ENCODE measurements at regions not wholly inside any gene's neighbourhood (a gene's known extent, or its start where the extent isn't known, plus 50 kb on each side); places are given as distances from the start of the nearest gene placed in this dataset.
"Not testable (repeated sequence)": the region's sequence is repeated elsewhere in the genome, so short reads cannot be mapped to it uniquely, and the experiment has no call there.

- CTCF ChIA-PET = no interaction called here
- Mint-ChIP-seq H3K27ac (no peak overlapping the region), H3K27me3 (ENCODE audit: low read depth) (peaks cover 7% of the 10 kb centered on the region), H3K36me3 (ENCODE audit: low read depth) (no peaks in the 10 kb centered on the region), H3K4me1 (ENCODE audit: low read depth) (no peaks in the 10 kb centered on the region), H3K9me3 (no peaks in the 10 kb centered on the region), H3K4me3 (no peak overlapping the region)
- intact Hi-C loops (cut with micrococcal nuclease) = no loop called here
- no peak for DNase-seq
Measured at GRCh38 chr7:94706996-94707740, 51.2 kb upstream of the SGCE start.

DNA sequence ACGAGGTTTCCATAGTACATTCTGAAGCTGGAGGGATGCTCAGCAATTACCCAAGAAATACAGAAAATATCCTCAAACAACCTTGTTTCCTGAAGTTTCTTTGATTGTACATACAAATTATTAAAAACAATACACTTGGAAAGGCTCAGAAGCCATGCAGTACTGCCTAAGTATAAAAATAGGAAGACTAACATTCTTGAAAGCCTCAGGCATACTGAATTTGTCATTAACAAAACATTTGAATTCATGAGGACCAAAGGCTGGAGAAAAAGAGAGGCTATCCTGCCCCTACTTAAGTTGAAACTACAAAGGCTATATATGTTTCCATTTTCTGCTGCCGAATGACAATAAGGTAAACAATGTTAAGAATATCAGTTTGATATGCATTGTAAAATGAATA lies 54.3 kb upstream of the SGCE start:
- H3K27ac Mint-ChIP-seq = no peak overlapping the region
- CTCF ChIA-PET = no interaction called here
- no peak overlapping the region for H3K4me3 Mint-ChIP-seq
- H3K9me3 Mint-ChIP-seq = no peaks in the 10 kb centered on the region
- intact Hi-C loops (cut with micrococcal nuclease) = no loop called here
- peaks cover 4% of the 10 kb centered on the region for H3K27me3 Mint-ChIP-seq (ENCODE audit: low read depth)
- no peaks in the 10 kb centered on the region for H3K4me1 Mint-ChIP-seq (ENCODE audit: low read depth)
- DNase-seq = no peak
- H3K36me3 Mint-ChIP-seq (ENCODE audit: low read depth) = no peaks in the 10 kb centered on the region

DNA sequence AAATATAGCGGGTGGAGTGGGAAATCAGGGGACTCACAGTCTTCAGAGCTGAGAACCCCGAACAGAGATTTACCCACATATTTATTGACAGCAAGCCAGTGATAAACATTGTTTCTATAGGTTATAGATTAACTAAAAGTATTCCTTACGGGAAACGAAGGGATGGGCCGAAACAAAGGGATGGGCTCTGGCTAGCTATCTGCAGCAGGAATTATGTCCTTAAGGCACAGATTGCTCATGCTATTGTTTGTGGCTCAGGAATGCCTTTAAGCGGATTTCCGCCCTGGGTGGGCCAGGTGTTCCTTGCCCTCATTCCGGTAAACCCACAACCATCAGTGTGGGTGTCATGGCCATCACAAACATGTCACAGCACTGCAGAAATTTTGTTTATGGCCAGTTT lies 66.4 kb upstream of the SGCE start:
- H3K9me3 Mint-ChIP-seq; intact Hi-C loops (cut with micrococcal nuclease); H3K4me3 Mint-ChIP-seq; H3K4me1 Mint-ChIP-seq (ENCODE audit: low read depth); CTCF ChIA-PET; H3K27ac Mint-ChIP-seq; H3K27me3 Mint-ChIP-seq (ENCODE audit: low read depth); H3K36me3 Mint-ChIP-seq (ENCODE audit: low read depth); DNase-seq: not testable (repeated sequence)

GRCh38 chr7:94728893-94729292 lies 73.0 kb upstream of the SGCE start:
- H3K36me3 Mint-ChIP-seq (ENCODE audit: low read depth); CTCF ChIA-PET; DNase-seq: not testable (repeated sequence)

GRCh38 chr7:94738071-94738470 lies 82.1 kb upstream of the SGCE start:
- intact Hi-C loops (cut with micrococcal nuclease) = no loop called here
- Mint-ChIP-seq H3K27me3 (ENCODE audit: low read depth) (no peaks in the 10 kb centered on the region), H3K9me3 (no peaks in the 10 kb centered on the region), H3K4me1 (ENCODE audit: low read depth) (no peaks in the 10 kb centered on the region), H3K27ac (no peak overlapping the region), H3K4me3 (no peak overlapping the region), H3K36me3 (ENCODE audit: low read depth) (no peaks in the 10 kb centered on the region)
- CTCF ChIA-PET = no interaction called here
- no peak for DNase-seq

More at GRCh38 chr7:94728893-94729292, 73.0 kb upstream of the SGCE start:
- intact Hi-C loops (cut with micrococcal nuclease); H3K4me1 Mint-ChIP-seq (ENCODE audit: low read depth); H3K9me3 Mint-ChIP-seq; H3K4me3 Mint-ChIP-seq; H3K27ac Mint-ChIP-seq: not testable (repeated sequence)
- peaks cover 12% of the 10 kb centered on the region for H3K27me3 Mint-ChIP-seq (ENCODE audit: low read depth)

DNA sequence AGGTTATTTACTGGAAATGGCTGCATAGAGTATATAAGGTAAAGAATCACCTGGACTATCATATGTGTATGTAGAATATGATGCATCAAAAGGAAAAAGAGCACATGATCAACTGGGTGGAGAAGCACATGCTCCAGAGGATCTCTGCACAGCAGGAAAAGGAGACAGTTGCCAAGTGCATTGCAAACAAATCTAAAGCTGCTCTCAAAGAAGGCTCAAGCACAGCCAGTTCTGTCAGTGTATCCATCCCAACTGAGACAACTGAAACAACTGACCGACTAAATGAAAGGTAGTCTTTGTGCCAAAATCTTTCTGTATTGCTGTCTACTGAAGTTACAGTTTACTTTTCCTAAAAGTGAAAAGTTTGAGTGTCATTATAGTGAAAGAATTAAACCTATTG lies 83.2 kb upstream of the SGCE start:
- Mint-ChIP-seq H3K9me3 (no peaks in the 10 kb centered on the region), H3K36me3 (ENCODE audit: low read depth) (no peaks in the 10 kb centered on the region), H3K4me3 (no peak overlapping the region), H3K27me3 (ENCODE audit: low read depth) (no peaks in the 10 kb centered on the region), H3K27ac (no peak overlapping the region), H3K4me1 (ENCODE audit: low read depth) (no peaks in the 10 kb centered on the region)
- DNase-seq = no peak
- intact Hi-C loops (cut with micrococcal nuclease) = no loop called here
- CTCF ChIA-PET = no interaction called here

DNA sequence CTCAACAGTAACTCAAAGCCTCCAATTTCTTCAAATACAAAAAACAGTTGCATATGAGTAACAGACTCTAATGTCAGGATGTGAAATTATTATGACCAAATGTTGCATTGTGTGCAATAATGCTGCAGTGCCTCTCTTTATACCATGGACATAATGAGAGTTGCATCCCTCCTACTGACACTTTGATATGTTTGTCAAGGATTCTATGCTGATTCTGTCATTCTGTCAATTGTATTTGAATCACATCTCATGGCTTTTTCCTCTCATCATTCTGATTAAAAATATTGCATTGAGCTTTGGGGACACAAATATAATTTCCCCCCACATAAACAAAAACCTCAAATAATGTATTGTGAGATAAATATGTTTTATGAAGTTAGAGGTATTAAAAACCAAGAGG lies 84.6 kb upstream of the SGCE start:
- Mint-ChIP-seq H3K27ac (no peak overlapping the region), H3K9me3 (no peaks in the 10 kb centered on the region), H3K36me3 (ENCODE audit: low read depth) (no peaks in the 10 kb centered on the region), H3K4me3 (no peak overlapping the region), H3K4me1 (ENCODE audit: low read depth) (no peaks in the 10 kb centered on the region), H3K27me3 (ENCODE audit: low read depth) (no peaks in the 10 kb centered on the region)
- intact Hi-C loops (cut with micrococcal nuclease) = no loop called here
- no peak for DNase-seq
- CTCF ChIA-PET = no interaction called here

- CTCF ChIA-PET = no interaction called here
- no peak overlapping the region for H3K4me3 Mint-ChIP-seq
Measured at GRCh38 chr7:94741179-94741578, 85.2 kb upstream of the SGCE start.

DNA sequence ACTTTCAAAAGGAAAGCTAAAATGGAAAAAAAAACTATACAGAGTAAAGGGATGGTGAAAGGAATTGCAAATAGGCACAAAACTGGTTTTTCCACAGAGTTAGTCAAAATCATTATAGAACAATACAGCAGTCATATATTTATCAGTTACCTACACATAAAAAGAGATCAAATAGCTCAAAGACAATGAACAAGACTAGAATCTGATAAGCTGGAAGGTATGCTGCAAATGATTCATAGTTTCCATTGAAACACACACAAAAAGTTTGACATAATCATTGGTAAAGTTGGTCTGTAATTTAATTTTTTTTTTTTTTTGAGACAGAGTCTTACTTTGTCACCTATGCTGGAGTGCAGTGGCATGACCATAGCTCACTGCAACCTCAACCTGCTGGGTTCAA lies 92.4 kb upstream of the SGCE start:
- DNase-seq = no peak
- H3K27me3 Mint-ChIP-seq (ENCODE audit: low read depth) = no peaks in the 10 kb centered on the region
- H3K36me3 Mint-ChIP-seq (ENCODE audit: low read depth) = no peaks in the 10 kb centered on the region
- peaks cover 17% of the 10 kb centered on the region for H3K9me3 Mint-ChIP-seq
- H3K27ac Mint-ChIP-seq = no peak overlapping the region
- CTCF ChIA-PET = no interaction called here
- no peak overlapping the region for H3K4me3 Mint-ChIP-seq
- intact Hi-C loops (cut with micrococcal nuclease) = no loop called here
- H3K4me1 Mint-ChIP-seq (ENCODE audit: low read depth) = no peaks in the 10 kb centered on the region

More at GRCh38 chr7:94741179-94741578, 85.2 kb upstream of the SGCE start:
- H3K4me1 Mint-ChIP-seq (ENCODE audit: low read depth) = no peaks in the 10 kb centered on the region
- no peaks in the 10 kb centered on the region for H3K36me3 Mint-ChIP-seq (ENCODE audit: low read depth)
- no peaks in the 10 kb centered on the region for H3K9me3 Mint-ChIP-seq
- intact Hi-C loops (cut with micrococcal nuclease) = no loop called here
- DNase-seq = no peak
- H3K27ac Mint-ChIP-seq = no peak overlapping the region
- no peaks in the 10 kb centered on the region for H3K27me3 Mint-ChIP-seq (ENCODE audit: low read depth)

GRCh38 chr7:94760446-94761100 lies 104.6 kb upstream of the SGCE start:
- intact Hi-C loops (cut with micrococcal nuclease) = no loop called here
- no peak overlapping the region for H3K4me3 Mint-ChIP-seq
- CTCF ChIA-PET = no interaction called here
- H3K27me3 Mint-ChIP-seq (ENCODE audit: low read depth) = peaks cover 10% of the 10 kb centered on the region
- H3K27ac Mint-ChIP-seq = no peak overlapping the region
- peaks cover under 1% of the 10 kb centered on the region for H3K9me3 Mint-ChIP-seq
- no peaks in the 10 kb centered on the region for H3K36me3 Mint-ChIP-seq (ENCODE audit: low read depth)
- no peaks in the 10 kb centered on the region for H3K4me1 Mint-ChIP-seq (ENCODE audit: low read depth)
- no peak for DNase-seq

GRCh38 chr7:94761451-94761850 lies 105.5 kb upstream of the SGCE start:
- Mint-ChIP-seq H3K27ac (no peak overlapping the region), H3K36me3 (ENCODE audit: low read depth) (no peaks in the 10 kb centered on the region), H3K4me1 (ENCODE audit: low read depth) (no peaks in the 10 kb centered on the region), H3K27me3 (ENCODE audit: low read depth) (peaks cover 12% of the 10 kb centered on the region), H3K9me3 (no peaks in the 10 kb centered on the region), H3K4me3 (no peak overlapping the region)
- DNase-seq = no peak
- intact Hi-C loops (cut with micrococcal nuclease) = no loop called here
- CTCF ChIA-PET = no interaction called here

DNA sequence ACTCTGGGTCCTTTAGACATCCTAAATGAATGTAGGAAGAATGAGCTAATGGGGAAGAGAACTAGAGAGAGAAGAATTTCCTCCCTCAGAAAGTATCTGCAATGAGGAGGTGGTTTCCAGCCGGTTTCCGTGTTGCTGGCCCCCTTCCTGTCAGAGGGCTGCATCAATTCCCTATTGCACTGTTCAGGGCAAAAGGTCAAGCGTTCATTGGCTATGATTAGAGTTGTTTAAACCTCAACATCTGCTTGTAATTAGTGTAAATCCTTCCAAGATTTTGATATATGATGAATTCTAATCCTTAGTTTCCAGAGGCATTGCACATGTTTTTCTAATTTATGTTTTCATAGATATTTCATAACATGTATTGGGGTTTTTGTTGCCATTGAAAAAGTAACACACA lies 107.3 kb upstream of the SGCE start:
- Mint-ChIP-seq H3K4me3 (no peak overlapping the region), H3K36me3 (ENCODE audit: low read depth) (no peaks in the 10 kb centered on the region), H3K4me1 (ENCODE audit: low read depth) (no peaks in the 10 kb centered on the region), H3K27me3 (ENCODE audit: low read depth) (peaks cover 6% of the 10 kb centered on the region), H3K9me3 (no peaks in the 10 kb centered on the region), H3K27ac (no peak overlapping the region)
- DNase-seq = no peak
- CTCF ChIA-PET = no interaction called here
- intact Hi-C loops (cut with micrococcal nuclease) = no loop called here

- CTCF ChIA-PET = no interaction called here
- intact Hi-C loops (cut with micrococcal nuclease) = no loop called here
- Mint-ChIP-seq H3K36me3 (ENCODE audit: low read depth) (no peaks in the 10 kb centered on the region), H3K27me3 (ENCODE audit: low read depth) (peaks cover 11% of the 10 kb centered on the region), H3K9me3 (no peaks in the 10 kb centered on the region), H3K27ac (no peak overlapping the region), H3K4me3 (no peak overlapping the region), H3K4me1 (ENCODE audit: low read depth) (no peaks in the 10 kb centered on the region)
- no peak for DNase-seq
Measured at GRCh38 chr7:94769724-94770123, 113.8 kb upstream of the SGCE start.
